ENCODE measurements at regions not wholly inside any gene's neighbourhood (a gene's known extent, or its start where the extent isn't known, plus 50 kb on each side); places are given as distances from the start of the nearest gene placed in this dataset.
"Not testable (repeated sequence)": the region's sequence is repeated elsewhere in the genome, so short reads cannot be mapped to it uniquely, and the experiment has no call there.

GRCh38 chr14:22491683-22492621, 97.1 kb downstream of the DAD1 start:
- DNase-seq: no peak

- DNase-seq: not testable (repeated sequence)
Observed at GRCh38 chr14:22491053-22491452, 98.0 kb downstream of the DAD1 start.

GRCh38 chr14:22489957-22490950, 98.8 kb downstream of the DAD1 start:
- no peak for DNase-seq

GRCh38 chr14:22489244-22489545, 99.8 kb downstream of the DAD1 start:
- no peak for DNase-seq

GRCh38 chr14:22488522-22489243, 100.3 kb downstream of the DAD1 start:
- no peak for DNase-seq

GRCh38 chr14:22487941-22488340, 101.1 kb downstream of the DAD1 start:
- DNase-seq: no peak

- DNase-seq: no peak
Observed at GRCh38 chr14:22487401-22487800, 101.6 kb downstream of the DAD1 start.

GRCh38 chr14:22486675-22487074, 102.3 kb downstream of the DAD1 start:
- DNase-seq: no peak

- no peak for DNase-seq
Observed at GRCh38 chr14:22485649-22486048, 103.4 kb downstream of the DAD1 start.

- no peak for DNase-seq
Observed at GRCh38 chr14:22485178-22485577, 103.8 kb downstream of the DAD1 start.

GRCh38 chr14:22484632-22485031, 104.4 kb downstream of the DAD1 start:
- DNase-seq: no peak

GRCh38 chr14:22483863-22484593, 105.0 kb downstream of the DAD1 start:
- DNase-seq: peak; percentile 22

- no peak for DNase-seq
Observed at GRCh38 chr14:22482782-22483553, 106.1 kb downstream of the DAD1 start.

- no peak for DNase-seq
Observed at GRCh38 chr14:22482085-22482694, 106.8 kb downstream of the DAD1 start.

GRCh38 chr14:22481546-22481945, 107.5 kb downstream of the DAD1 start:
- no peak for DNase-seq

GRCh38 chr14:22479776-22480464, 109.1 kb downstream of the DAD1 start:
- peak; percentile 11 for DNase-seq

- peak; percentile 22 for DNase-seq
Observed at GRCh38 chr14:22479132-22479531, 109.9 kb downstream of the DAD1 start.

GRCh38 chr14:22478670-22479069, 110.4 kb downstream of the DAD1 start:
- DNase-seq: peak; percentile 83

GRCh38 chr14:22478247-22478646, 110.8 kb downstream of the DAD1 start:
- no peak for DNase-seq

GRCh38 chr14:22477569-22478194, 111.3 kb downstream of the DAD1 start:
- no peak for DNase-seq

All from NCI-H69 (cell line).